SK-N-SH treated with all-trans-retinoic acid at 6 μM for 48 hours (cell line): ENCODE measurements at regions not wholly inside any gene's neighbourhood (a gene's known extent, or its start where the extent isn't known, plus 50 kb on each side); places are given as distances from the start of the nearest gene placed in this dataset.

Experiments
- ESRRG ChIP-seq: fragments of 250-450 bp; sonication (Bioruptor Pico); IDR thresholded peaks from 2 replicates; pipeline ENCODE4 v1.6.1; 2021; ENCODE audit warnings: mild to moderate bottlenecking
- GLIS3 ChIP-seq: fragments of 250-450 bp; sonication (Bioruptor Pico); IDR thresholded peaks from 2 replicates; pipeline ENCODE4 v1.5.0; 2020; ENCODE audit warnings: mild to moderate bottlenecking, moderate library complexity
- ISL1 ChIP-seq: fragments of 250-450 bp; sonication (Bioruptor Pico); IDR thresholded peaks from 2 replicates; pipeline ENCODE4 v2.1.2; 2022; ENCODE audit warnings: mild to moderate bottlenecking, moderate library complexity
- TOX ChIP-seq: fragments of 250-450 bp; sonication (Bioruptor Pico); IDR thresholded peaks from 2 replicates; pipeline ENCODE4 v1.8.0; 2021; ENCODE audit warnings: mild to moderate bottlenecking, moderate library complexity, borderline replicate concordance
- ZC3H10 ChIP-seq: fragments of 250-450 bp; sonication (Bioruptor Pico); IDR thresholded peaks from 2 replicates; pipeline ENCODE4 v1.5.1; 2021; ENCODE audit warnings: mild to moderate bottlenecking, moderate library complexity
- ZFP3 ChIP-seq: fragments of 250-450 bp; sonication (Bioruptor Pico); IDR thresholded peaks from 2 replicates; pipeline ENCODE4 v1.5.0; 2020; ENCODE audit warnings: mild to moderate bottlenecking, moderate library complexity
- ZFP30 ChIP-seq: fragments of 450-650 bp; formaldehyde crosslinking; IDR thresholded peaks from 2 replicates; pipeline ENCODE4 v1.5.0; 2022; ENCODE audit warnings: mild to moderate bottlenecking, moderate library complexity
- ZNF565 ChIP-seq: fragments of 450-650 bp; formaldehyde crosslinking; conservative IDR thresholded peaks from 2 replicates; pipeline ENCODE4 v1.5.0; 2020; ENCODE audit warnings: low read depth, mild to moderate bottlenecking, moderate library complexity
- ZNF8 ChIP-seq: fragments of 450-650 bp; formaldehyde crosslinking; IDR thresholded peaks from 2 replicates; pipeline ENCODE4 v1.5.0; 2020; ENCODE audit warnings: mild to moderate bottlenecking, moderate library complexity
- TF ChIP-seq, protein P1 (sequence below): fragments of 250-450 bp; sonication (Bioruptor Pico); IDR thresholded peaks from 2 replicates; pipeline ENCODE4 v1.8.0; 2020; ENCODE audit warnings: mild to moderate bottlenecking, moderate library complexity, borderline replicate concordance

DNA sequence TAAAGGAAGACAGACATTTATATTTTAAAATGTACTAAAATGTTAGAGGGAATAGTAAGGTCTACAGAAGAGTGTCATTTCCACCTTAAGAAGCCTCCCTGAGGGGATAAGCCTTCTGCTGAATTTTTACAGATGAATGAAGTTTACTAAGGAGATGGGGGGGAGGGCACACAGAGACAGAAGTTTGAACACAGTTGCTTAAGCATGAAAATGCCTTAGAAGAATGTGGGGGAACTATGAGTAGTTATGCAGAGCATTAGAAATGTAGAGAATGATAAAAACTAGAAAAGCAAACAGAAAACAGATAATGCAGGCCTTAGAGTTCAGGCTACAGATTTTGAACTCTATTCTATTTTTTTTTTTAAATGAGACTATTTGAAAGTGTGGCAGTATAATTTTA lies 232.2 kb upstream of the VLDLR start:
- no peak for TF ChIP-seq ZC3H10 (CRISPR knock-in tag)
- TF ChIP-seq ZNF565 (CRISPR knock-in tag): no peak
- TF ChIP-seq ISL1: no peak
- no peak for TF ChIP-seq ZFP30 (CRISPR knock-in tag)
- TF ChIP-seq, protein P1, sequence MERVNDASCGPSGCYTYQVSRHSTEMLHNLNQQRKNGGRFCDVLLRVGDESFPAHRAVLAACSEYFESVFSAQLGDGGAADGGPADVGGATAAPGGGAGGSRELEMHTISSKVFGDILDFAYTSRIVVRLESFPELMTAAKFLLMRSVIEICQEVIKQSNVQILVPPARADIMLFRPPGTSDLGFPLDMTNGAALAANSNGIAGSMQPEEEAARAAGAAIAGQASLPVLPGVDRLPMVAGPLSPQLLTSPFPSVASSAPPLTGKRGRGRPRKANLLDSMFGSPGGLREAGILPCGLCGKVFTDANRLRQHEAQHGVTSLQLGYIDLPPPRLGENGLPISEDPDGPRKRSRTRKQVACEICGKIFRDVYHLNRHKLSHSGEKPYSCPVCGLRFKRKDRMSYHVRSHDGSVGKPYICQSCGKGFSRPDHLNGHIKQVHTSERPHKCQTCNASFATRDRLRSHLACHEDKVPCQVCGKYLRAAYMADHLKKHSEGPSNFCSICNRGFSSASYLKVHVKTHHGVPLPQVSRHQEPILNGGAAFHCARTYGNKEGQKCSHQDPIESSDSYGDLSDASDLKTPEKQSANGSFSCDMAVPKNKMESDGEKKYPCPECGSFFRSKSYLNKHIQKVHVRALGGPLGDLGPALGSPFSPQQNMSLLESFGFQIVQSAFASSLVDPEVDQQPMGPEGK (CRISPR knock-in tag): no peak
- no peak for TF ChIP-seq GLIS3 (CRISPR knock-in tag)
- TF ChIP-seq ZNF8: no peak
- no peak for TF ChIP-seq ESRRG (CRISPR knock-in tag)
- no peak for TF ChIP-seq ZFP3 (CRISPR knock-in tag)
- TF ChIP-seq TOX: no peak
